ENCODE measurements at regions not wholly inside any gene's neighbourhood (a gene's known extent, or its start where the extent isn't known, plus 50 kb on each side); places are given as distances from the start of the nearest gene placed in this dataset.

GRCh38 chr2:140041239-140041638 is 1261.0 kb upstream of the NXPH2 start:
- TF ChIP-seq POLR2AphosphoS5 (IDR thresholded peaks at IDR 0.05), result no peak
- no peak for TF ChIP-seq POLR2A (IDR thresholded peaks at IDR 0.05)
- TF ChIP-seq EP300 (IDR thresholded peaks at IDR 0.05), result no peak
- TF ChIP-seq, protein P1, sequence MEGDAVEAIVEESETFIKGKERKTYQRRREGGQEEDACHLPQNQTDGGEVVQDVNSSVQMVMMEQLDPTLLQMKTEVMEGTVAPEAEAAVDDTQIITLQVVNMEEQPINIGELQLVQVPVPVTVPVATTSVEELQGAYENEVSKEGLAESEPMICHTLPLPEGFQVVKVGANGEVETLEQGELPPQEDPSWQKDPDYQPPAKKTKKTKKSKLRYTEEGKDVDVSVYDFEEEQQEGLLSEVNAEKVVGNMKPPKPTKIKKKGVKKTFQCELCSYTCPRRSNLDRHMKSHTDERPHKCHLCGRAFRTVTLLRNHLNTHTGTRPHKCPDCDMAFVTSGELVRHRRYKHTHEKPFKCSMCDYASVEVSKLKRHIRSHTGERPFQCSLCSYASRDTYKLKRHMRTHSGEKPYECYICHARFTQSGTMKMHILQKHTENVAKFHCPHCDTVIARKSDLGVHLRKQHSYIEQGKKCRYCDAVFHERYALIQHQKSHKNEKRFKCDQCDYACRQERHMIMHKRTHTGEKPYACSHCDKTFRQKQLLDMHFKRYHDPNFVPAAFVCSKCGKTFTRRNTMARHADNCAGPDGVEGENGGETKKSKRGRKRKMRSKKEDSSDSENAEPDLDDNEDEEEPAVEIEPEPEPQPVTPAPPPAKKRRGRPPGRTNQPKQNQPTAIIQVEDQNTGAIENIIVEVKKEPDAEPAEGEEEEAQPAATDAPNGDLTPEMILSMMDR (IDR thresholded peaks at IDR 0.05), result no peak

Data from gastroesophageal sphincter (tissue), 3 donors.